NOMO-1 treated with DMSO at 0.1 percent for 48 hours (cell line): ENCODE measurements at regions not wholly inside any gene's neighbourhood (a gene's known extent, or its start where the extent isn't known, plus 50 kb on each side); places are given as distances from the start of the nearest gene placed in this dataset.

Experiments
- DNase-seq: peaks from one replicate; lab custom pipeline; 2025; ENCODE audit not compliant: unreplicated experiment; lab: John Stamatoyannopoulos, UW

DNA sequence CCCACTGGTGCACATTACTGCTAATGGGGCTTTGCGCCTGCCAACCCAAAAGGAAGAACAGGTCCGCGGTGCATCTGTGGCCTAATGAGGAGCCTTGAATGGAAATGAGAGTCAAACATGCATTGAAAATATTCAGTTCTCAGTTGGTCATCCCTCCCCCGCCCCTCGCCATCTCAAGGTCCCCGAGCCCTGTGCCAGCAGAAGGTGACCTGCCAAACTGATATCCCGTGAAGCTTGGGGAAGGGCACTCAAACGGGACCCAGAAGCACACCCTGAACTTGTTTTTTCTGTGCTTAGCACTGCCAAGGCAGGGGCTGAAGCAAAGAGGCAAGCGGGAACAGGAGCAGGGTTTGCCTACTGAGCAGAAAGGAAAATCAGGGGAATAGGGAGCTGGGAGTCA, 67.9 kb upstream of the ZNF648 start:
- DNase-seq = no peak

DNA sequence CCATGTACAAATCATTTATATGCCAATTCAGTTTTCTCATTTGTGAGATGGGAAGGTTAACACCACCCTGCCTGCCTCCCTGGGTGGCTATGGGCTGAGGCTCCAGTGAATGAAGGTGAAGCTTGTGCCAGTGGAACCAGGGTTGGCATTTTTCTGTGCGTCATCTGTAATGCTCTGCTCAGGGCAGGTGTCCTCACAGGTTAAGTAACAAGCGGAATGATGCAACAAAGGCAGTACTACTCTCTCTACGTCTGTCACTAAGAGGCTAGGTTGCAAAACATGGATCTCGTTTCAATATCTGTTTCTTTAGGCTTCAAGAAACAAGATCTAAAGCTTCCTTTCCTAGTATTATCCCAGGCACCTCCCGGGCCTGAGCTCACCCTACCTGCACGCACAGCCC, 67.0 kb upstream of the ZNF648 start:
- no peak for DNase-seq

DNA sequence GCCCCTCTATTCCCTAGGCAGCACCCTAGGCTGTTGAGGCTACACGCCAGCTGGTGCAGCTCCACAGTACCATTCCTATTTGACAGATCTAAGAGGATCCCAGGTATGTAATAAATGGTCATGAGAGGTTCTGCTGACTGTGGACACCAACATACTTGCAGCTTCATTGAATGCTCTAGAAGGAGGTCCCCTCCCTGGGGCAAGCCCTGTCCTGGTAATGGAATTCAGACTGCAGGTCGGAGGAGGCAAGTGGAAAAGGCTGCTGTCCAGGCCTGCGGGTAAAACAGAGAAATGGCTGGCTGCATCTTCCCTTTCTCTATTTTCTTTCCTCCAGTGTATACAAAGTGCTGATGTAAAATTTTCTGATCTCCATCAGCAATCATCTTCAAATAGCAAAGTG, 66.1 kb upstream of the ZNF648 start:
- DNase-seq = no peak

DNA sequence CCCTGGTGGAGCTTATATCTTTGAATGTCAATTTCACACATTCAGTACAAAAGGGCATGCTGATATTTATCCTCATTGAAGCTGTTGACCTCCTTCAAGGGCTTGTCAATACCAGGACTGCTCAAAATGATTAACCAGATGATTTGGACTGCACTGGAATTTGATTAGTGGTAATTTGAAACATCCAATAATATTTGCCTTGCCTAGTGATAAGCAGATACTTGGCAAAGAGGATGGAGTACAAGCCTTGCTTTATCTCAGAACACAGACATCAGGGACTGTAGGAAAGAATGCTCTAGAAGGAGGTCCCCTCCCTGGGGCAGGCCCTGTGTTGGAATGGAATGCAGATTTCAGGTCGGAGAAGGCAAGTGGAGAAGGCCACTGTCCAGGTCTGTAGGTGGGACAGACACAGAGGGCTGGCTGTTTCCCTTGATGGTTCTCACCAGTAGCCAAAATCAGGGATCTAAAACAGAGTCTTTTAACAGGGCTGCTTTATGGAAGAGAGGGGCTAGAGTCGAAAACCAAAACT, 64.8 kb upstream of the ZNF648 start:
- no peak for DNase-seq

DNA sequence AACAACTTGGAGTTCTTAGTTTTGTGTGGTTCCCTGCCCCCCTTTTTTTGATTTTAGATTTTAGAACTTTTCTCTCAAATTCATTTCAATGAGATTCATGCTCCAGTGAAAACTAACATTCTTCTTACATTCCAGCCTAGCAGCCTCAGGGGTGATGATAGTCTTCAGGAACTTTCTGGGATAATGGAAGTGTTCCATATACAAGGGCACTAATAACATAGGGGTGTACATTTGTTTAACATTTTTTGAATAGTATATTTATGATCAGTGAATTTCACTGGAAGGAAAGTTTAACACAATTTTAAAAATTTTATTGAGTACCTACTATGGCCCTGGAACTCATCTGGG, 61.4 kb upstream of the ZNF648 start:
- DNase-seq = no peak

DNA sequence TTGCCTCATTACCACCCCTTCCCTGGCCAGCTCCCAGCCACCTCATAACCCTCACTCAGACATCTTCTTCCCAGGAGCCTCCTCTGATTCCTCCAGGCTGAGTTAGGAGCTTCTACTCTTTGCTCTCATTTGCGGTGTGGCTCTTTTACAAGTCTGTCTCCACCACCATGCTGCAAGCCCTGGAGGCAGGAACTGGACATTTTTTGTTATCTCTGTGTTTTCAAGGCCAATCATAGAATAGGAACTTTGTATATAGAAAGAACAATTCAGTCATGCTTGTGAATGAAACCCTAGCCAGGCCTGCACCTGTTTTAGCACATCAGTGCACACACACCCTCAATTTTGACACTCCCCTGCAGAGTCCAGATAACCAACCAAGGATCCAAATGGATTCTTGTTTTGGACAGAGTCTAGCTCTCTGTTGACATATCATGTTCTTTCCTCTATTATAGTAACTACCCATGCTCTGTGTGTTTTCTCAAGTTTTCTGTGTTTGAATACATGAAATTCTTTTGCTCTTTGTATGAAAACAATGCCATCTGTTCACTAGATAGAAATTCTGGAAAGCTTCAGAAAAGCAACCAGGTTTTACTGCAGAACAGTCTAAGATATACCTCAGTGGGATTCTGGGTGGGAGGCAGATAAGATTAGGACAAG, 60.9 kb upstream of the ZNF648 start:
- no peak for DNase-seq

DNA sequence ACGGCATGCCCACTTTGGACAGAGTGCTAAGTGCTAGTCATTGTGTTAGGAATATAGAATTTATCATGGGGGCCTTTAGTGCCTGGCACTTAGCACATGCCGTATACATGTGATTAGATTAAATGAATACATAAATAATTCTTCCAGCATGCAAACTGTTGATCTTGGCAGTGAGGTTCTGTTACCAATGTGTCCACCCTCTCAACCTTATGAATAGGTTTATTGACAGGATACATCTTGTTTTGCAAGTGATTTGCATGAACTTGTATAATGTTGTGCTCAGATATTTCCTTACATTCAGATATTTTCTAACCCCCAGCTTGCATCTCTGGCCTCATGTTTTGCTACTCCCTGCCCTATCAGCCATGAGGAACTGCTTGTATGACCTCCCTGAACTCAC, 60.3 kb upstream of the ZNF648 start:
- no peak for DNase-seq

DNA sequence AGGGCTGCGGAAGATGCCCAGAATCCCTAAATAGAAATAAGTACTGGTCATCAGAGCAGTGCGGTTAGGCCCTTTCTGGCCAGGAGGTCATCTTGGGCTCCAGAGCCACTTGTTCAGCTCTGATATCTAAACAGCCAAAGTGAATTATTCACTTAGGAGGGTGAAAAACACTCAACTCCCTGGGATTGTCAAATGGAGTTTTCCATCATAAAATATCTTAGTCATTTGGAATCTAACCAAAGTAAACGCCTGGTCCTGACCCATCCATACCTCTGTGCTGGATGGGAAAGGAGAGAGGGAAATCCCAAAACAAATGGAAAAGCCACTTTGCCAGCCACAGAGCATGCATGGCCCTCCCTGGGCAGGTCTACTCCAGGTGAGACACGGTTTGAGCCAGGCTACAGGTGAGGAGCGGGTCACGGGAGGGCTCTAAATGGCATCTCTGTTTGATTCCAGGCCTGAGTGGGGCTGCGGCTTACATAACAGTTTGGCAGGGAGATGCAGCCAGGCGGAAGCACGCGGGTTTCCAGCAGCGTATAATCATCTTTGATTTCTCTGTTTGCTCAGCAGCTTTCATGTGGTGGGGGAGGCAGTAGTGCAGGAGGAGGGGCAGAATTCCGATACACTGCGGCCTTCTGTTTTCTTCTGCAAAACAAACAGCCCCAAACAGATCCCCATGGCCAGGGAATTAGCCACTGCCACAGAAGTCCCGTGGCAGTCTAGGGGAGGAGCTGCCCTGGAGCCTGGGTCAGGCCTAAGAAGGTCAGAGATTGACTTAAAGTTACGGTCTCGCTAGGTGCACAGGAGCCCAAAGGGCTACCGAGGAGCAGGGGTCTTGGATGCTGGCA, 59.1 kb upstream of the ZNF648 start:
- DNase-seq = no peak

DNA sequence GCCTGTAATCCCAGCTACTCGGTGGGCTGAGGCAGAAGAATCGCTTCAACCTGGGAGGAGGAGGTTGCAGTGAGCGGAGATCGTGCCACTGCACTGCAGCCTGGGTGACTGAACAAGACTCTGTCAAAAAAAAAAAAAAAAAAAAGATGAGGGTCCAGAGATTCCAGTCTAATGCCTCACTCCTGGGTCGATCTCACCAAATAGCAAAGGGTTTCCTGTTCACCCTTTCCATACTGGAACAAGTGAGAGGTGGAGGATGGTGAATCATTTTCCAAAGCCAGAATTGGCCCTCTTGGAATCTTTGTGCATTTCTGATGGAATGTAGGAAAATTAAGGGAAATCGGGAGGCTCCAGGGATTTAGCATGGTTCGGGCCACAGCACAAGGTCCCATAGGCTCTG, 58.1 kb upstream of the ZNF648 start:
- no peak for DNase-seq

DNA sequence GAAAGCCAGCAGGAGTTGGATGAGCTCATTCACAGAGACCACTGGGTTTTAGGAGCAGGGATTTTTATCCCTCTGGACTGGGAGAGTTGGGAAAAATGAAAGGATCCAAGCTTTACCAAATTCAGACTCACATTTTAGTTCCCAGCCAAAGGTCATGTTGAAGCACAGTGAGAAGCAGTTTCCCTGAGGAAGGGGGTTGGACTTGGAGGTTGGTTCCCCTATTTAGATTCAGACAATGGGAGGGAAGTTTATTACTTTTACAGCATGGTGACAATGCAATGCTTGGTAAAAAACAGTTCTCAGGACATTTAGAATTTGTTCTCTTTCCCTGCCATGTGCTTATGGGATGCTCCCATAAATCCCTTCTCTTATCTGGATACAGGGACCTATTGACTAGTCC, 57.3 kb upstream of the ZNF648 start:
- DNase-seq = no peak

DNA sequence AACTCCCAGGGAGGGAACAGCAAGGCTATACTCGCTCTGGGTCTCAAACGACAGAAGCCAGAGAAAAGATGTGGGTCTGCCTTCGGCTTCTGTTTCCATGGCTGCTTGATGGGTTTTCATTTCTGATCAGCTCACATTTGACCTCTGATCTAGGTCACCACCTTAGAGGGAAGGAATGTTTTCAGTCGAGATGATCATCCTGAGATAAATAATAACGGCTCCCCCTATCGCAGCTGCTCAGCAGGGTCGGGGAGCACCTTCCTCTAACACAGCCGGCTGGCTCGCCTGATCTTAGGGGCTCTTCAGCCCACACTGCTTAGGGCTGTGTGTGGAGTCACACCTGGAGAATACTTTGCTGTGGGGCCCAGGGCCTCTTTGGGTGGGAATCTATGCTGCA, 53.1 kb upstream of the ZNF648 start:
- DNase-seq = no peak

DNA sequence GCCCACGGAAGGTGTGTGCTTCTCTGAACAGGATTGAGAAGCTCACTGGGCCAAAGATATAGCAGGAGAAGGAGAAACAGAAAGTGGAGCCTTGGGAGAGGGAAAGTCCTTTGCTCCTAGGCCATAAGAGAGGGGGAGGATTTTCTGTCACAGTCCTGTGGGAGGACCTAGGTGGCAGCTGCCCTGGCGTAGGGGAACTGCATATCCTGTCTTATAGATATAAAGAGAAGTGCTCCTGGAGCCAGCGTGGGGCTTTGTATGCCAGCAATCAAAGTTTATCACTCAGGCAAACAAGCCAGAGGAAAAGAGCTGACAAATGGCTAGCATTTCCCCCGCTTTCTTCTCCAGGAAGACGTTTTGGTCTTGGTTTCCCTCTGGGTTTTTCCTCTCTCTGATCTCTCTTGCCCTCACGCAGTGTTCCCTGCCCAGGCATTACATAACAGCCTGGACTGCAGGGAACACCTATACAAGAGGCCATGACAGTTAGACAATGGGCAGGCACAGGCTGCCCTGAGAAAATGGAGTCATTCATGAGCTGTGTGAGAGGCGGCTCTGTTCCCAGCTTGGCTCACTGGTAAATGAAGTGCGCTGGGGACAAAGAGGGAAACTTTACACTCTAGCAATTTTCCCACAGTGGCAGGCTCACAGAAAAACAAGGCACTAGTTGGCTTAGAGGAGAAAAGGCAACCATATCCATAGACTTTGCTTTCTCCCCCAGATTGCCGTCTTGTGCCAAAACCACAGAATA, 52.5 kb upstream of the ZNF648 start:
- no peak for DNase-seq

DNA sequence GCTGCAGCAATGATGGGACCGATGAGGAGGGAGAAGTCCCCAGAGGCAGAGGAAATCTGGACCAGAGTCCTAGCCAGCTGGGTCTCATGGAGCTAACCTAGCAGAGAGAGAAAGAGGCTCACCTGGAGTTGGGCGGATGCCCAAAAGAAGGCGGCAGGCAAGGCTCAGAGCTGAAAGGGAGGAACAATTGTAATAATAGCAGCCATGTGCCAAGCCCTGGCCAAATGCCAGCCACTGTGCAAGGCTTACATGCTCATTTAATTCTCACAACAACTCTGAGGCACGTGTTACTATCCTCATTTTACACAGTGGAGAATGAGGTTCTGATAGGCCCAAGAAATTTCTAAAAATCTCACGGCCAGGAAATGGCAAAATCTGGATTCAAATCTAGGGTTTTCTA, 50.0 kb upstream of the ZNF648 start:
- no peak for DNase-seq
